GM12878 (cell line): ENCODE measurements at regions not wholly inside any gene's neighbourhood (a gene's known extent, or its start where the extent isn't known, plus 50 kb on each side); places are given as distances from the start of the nearest gene placed in this dataset.

Experiments
- ATF2 ChIP-seq: IDR thresholded peaks from 2 replicates; pipeline ENCODE4 v1.6.1; 2012; ENCODE audit warnings: low read length, inconsistent platforms
- BMI1 ChIP-seq: fragments of 450-650 bp; IDR thresholded peaks from 2 replicates; pipeline ENCODE4 v1.6.1; 2016; ENCODE audit warnings: mild to moderate bottlenecking, moderate library complexity, borderline replicate concordance
- BRCA1 ChIP-seq: IDR thresholded peaks from 2 replicates; pipeline ENCODE4 v1.6.1; 2011; ENCODE audit warnings: low read depth, low read length, improper control_type of control experiment
- CTCF ChIP-seq, 3 experiments: IDR thresholded peaks in 2 of 3; conservative IDR thresholded peaks in 1 of 3; 2 replicates each; pipeline ENCODE4 v1.5.1; 2011; ENCODE audit warnings: low read depth in 3 of 3, low read length in 3 of 3, mild to moderate bottlenecking in 3 of 3, control low read depth in 2 of 3, moderate library complexity in 2 of 3, inconsistent platforms in 1 of 3, mixed read lengths in 1 of 3; ENCODE audit not compliant: control insufficient read depth in 2 of 3, insufficient read depth in 1 of 3; ENCODE audit errors: extremely low read depth in 1 of 3
- ESRRA ChIP-seq: IDR thresholded peaks from 2 replicates; pipeline ENCODE4 v1.6.1; 2012; ENCODE audit warnings: mild to moderate bottlenecking, low read length, improper control_type of control experiment
- HDAC2 ChIP-seq: fragments of 200-600 bp; sonication (generic); IDR thresholded peaks from 2 replicates; pipeline ENCODE4 v1.6.1; 2017
- MEF2A ChIP-seq: IDR thresholded peaks from 2 replicates; pipeline ENCODE4 v1.6.1; 2011; ENCODE audit warnings: low read depth, mild to moderate bottlenecking, low read length, moderate library complexity; ENCODE audit not compliant: insufficient read depth
- MEF2B ChIP-seq: fragments of 450-650 bp; IDR thresholded peaks from 2 replicates; pipeline ENCODE4 v1.6.1; 2018; ENCODE audit warnings: mild to moderate bottlenecking, moderate library complexity; ENCODE audit not compliant: partially characterized antibody, poor library complexity, severe bottlenecking
- MYC ChIP-seq: IDR thresholded peaks from 2 replicates; pipeline ENCODE4 v1.6.1; 2011; ENCODE audit warnings: mild to moderate bottlenecking, low read length, moderate library complexity, inconsistent platforms; ENCODE audit not compliant: insufficient read depth, insufficient replicate concordance, insufficient read length, severe bottlenecking
- PAX8 ChIP-seq: fragments of 450-650 bp; IDR thresholded peaks from 2 replicates; pipeline ENCODE4 v1.6.1; 2017; ENCODE audit warnings: mild to moderate bottlenecking, moderate library complexity
- POLR2A ChIP-seq: IDR thresholded peaks from 2 replicates; pipeline ENCODE4 v1.6.1; 2011; ENCODE audit warnings: low read depth, mild to moderate bottlenecking, low read length
- POLR2AphosphoS5 ChIP-seq: IDR thresholded peaks from 2 replicates; pipeline ENCODE4 v1.6.1; 2011; ENCODE audit warnings: mild to moderate bottlenecking, low read length, inconsistent platforms
- RAD51 ChIP-seq: fragments of 450-650 bp; IDR thresholded peaks from 2 replicates; pipeline ENCODE4 v1.6.1; 2016; ENCODE audit warnings: moderate library complexity, mild to moderate bottlenecking, inconsistent platforms
- RBBP5 ChIP-seq: fragments of 200-600 bp; sonication (generic); conservative IDR thresholded peaks from 2 replicates; pipeline ENCODE4 v1.6.1; 2016
- RCOR1 ChIP-seq: conservative IDR thresholded peaks from 2 replicates; pipeline ENCODE4 v1.6.1; 2012; ENCODE audit warnings: low read depth, low read length, improper control_type of control experiment
- RELB ChIP-seq: fragments of 450-650 bp; IDR thresholded peaks from 2 replicates; pipeline ENCODE4 v1.6.1; 2017; ENCODE audit warnings: low read depth, mild to moderate bottlenecking, moderate library complexity
- SUPT20H ChIP-seq: IDR thresholded peaks from 2 replicates; pipeline ENCODE4 v1.6.1; 2011; ENCODE audit warnings: low read depth, mild to moderate bottlenecking, low read length, moderate library complexity, borderline replicate concordance; ENCODE audit not compliant: control insufficient read depth
- TCF12 ChIP-seq: IDR thresholded peaks from 2 replicates; pipeline ENCODE4 v1.6.1; 2011; ENCODE audit warnings: low read depth, mild to moderate bottlenecking, low read length
- USF1 ChIP-seq: IDR thresholded peaks from 2 replicates; pipeline ENCODE4 v1.6.1; 2011; ENCODE audit warnings: borderline replicate concordance, low read depth, mild to moderate bottlenecking, moderate library complexity, mixed read lengths, low read length; ENCODE audit not compliant: insufficient read depth; ENCODE audit errors: extremely low read length
- ZNF217 ChIP-seq: fragments of 450-650 bp; IDR thresholded peaks from 2 replicates; pipeline ENCODE4 v1.6.1; 2017; ENCODE audit warnings: antibody characterized with exemption, mild to moderate bottlenecking
- ZNF592 ChIP-seq: fragments of 450-650 bp; IDR thresholded peaks from 2 replicates; pipeline ENCODE4 v1.6.1; 2017; ENCODE audit warnings: mild to moderate bottlenecking, moderate library complexity

GRCh38 chr6:140774080-140774505 is 1358.6 kb upstream of the GJE1 start (continued):
- TF ChIP-seq CTCF (IDR thresholded peaks at IDR 0.05 in 2 of 3, conservative IDR thresholded peaks at IDR 0.05 in 1 of 3; ENCODE audit: control insufficient read depth in 2 of 3, extremely low read depth in 1 of 3, insufficient read depth in 1 of 3, low read depth in 3 of 3, low read length in 3 of 3) (no peak), BRCA1 (no peak), RAD51 (no peak), PAX8 (no peak), SUPT20H (no peak), POLR2AphosphoS5 (no peak), MEF2B (peak; percentile 70), HDAC2 (no peak), ESRRA (no peak), USF1 (no peak), POLR2A (no peak), TCF12 (no peak), MEF2A (peak; percentile 92), RBBP5 (no peak), RCOR1 (no peak; the same call in 1 of the 2 replicates), ZNF592 (no peak), RELB (peak; percentile 33; the same call in 1 of the 2 replicates), ZNF217 (peak; percentile 97), ATF2 (no peak; the same call in none of the 2 replicates), MYC (no peak), BMI1 (peak; percentile 27; the same call in 1 of the 2 replicates)
